AG09319 (cell line): ENCODE measurements at regions not wholly inside any gene's neighbourhood (a gene's known extent, or its start where the extent isn't known, plus 50 kb on each side); places are given as distances from the start of the nearest gene placed in this dataset.

Experiments used
- DNase-seq: peaks from one replicate; pipeline ENCODE4 v3.0.0-alpha.2; 2010; ENCODE audit warnings: low read depth; ENCODE audit errors: extremely low read depth
- TF ChIP-seq, protein P1 (sequence below): IDR thresholded peaks from 2 replicates; pipeline ENCODE4 v1.5.1; 2011; ENCODE audit warnings: low read depth, mild to moderate bottlenecking, inconsistent platforms, low read length, moderate library complexity

DNA sequence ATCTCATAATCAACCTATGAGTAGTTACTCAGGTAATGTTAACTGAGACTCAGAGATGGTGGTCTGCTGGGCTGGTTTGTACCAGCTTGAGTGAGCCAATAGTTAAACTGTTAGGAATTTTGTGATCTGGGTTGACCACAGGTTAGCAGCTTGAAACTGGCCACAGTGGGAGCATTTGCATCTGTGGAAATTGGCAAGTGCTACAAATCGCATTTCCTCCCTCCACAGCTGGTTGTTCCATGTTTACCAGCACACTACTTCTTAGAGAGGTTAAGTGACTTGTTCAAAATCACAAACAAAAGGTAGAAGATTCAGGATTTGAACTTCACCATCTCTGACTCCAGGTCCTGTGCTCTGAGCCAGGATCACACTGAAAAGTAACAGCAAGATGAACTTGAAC, 446.9 kb upstream of the CLINT1 start:
- DNase-seq = no peak
- TF ChIP-seq, protein P1, sequence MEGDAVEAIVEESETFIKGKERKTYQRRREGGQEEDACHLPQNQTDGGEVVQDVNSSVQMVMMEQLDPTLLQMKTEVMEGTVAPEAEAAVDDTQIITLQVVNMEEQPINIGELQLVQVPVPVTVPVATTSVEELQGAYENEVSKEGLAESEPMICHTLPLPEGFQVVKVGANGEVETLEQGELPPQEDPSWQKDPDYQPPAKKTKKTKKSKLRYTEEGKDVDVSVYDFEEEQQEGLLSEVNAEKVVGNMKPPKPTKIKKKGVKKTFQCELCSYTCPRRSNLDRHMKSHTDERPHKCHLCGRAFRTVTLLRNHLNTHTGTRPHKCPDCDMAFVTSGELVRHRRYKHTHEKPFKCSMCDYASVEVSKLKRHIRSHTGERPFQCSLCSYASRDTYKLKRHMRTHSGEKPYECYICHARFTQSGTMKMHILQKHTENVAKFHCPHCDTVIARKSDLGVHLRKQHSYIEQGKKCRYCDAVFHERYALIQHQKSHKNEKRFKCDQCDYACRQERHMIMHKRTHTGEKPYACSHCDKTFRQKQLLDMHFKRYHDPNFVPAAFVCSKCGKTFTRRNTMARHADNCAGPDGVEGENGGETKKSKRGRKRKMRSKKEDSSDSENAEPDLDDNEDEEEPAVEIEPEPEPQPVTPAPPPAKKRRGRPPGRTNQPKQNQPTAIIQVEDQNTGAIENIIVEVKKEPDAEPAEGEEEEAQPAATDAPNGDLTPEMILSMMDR = no peak

DNA sequence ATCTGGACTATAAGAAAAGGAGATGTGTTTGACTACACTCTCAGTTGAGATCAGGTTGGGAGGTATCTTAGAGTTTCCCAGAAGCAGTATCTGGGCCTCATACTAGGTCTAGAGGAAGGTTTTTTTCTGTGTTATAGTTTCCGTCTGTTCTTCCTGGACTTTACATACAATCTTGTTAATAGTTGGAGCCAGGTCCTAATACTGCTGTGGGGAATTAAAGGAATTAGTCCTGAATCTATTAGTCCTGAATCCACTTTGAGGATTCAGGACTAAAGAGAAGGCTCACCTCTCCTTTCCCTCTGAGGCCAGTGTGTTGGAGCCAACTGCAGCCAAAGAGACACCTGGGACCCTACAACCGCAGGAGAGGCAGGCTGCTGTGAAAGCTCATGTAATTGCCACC, 445.7 kb upstream of the CLINT1 start:
- TF ChIP-seq, protein P1 = no peak
- DNase-seq = no peak

DNA sequence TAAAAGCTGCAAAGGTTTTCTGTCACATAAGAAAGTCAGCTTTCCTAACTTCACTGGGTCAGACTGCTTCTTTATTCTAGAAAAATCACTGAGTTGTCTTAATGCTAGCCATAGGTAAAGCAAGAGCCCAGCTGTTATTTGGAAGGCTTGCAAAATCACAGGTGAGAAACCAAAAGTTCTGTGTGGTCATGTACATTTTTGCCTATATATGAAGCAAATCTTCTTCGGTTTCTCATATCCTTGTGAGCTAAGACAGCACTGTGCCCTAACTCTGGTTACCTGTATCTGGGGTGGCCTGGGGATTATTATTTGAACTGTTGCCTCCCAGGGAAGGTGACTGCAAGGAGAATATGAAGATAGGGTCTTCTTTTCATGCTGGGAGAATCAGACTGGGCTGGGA, 444.9 kb upstream of the CLINT1 start:
- DNase-seq = no peak
- TF ChIP-seq, protein P1 = no peak

DNA sequence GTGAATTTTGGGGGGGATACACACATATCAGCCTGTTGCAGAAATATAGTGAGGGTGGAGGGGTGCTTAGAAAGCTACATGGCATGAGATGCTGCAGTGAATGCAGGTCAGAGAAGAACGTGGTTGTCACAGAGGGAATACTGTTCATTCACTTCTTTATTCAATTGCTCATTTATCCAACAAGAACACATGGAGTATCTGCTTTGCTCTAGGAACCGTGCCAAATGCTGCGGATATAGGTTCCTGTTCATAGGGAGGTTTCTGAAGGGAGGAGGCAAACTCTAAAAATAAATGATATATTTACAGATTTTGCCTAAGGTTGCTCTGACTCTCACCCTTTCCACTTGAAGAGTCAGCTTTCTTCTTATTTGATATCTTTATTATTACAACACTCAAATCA, 444.3 kb upstream of the CLINT1 start:
- DNase-seq = no peak
- TF ChIP-seq, protein P1 = no peak

DNA sequence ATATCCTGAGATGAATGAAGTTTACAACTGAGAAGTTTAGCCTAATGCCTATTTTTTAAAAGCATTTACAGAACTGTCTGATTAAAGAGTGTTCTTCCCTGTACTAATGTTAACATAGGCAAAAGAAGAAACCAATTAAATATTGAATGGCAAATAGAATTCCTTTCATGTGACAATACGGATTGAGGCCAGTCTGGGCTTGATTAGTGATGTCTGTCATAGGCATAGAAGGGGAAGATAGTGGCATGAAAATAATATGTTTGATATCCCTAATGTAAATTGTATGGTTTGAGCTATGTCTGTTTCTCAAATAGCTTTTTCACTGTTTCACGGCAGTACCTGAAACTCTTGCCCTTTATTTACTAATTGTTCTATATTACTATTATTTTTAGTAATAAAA, 443.1 kb upstream of the CLINT1 start:
- TF ChIP-seq, protein P1 = no peak
- DNase-seq = no peak

DNA sequence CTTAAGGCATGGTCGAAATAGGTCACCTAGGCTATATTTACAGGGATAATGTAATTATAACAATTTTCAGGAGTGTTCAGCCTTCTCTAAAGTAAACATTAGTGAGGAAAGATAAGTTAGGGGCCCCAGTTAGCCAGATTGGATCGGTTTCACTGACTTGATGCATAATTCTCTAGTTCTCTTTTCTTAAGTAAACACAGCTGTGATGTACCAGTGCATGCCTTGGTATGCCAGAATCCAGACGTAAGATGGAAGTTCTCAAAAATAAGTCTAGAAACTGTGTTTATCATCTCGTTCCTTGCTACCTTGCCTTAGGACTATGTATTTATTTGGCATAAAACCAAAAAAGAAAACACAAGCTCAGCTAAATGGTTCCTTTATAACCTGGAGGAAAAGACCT, 442.2 kb upstream of the CLINT1 start:
- TF ChIP-seq, protein P1 = no peak

DNA sequence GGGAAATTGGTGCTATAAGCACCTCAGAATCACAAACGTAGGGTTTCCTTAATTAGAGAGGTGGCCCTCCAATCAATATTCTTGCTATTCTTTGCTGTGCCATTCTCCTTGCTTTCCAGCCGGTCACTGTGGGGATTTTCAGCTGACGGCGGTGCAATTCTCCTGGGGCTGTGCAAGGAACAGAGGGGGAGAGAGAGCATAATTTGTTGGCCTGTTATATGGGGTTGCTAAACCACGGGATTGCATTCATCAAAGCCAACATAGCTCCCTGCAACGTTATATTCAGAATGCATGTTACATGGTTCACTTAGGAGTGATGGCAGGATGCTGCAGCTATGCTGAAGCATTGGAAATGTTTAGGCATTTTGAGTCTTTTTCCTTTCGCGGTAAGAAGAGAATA, 441.3 kb upstream of the CLINT1 start:
- DNase-seq = no peak
- TF ChIP-seq, protein P1 = no peak

More for the DNA sequence above, 442.2 kb upstream of the CLINT1 start:
- DNase-seq = no peak
